ENCODE measurements at regions not wholly inside any gene's neighbourhood (a gene's known extent, or its start where the extent isn't known, plus 50 kb on each side); places are given as distances from the start of the nearest gene placed in this dataset.

DNA sequence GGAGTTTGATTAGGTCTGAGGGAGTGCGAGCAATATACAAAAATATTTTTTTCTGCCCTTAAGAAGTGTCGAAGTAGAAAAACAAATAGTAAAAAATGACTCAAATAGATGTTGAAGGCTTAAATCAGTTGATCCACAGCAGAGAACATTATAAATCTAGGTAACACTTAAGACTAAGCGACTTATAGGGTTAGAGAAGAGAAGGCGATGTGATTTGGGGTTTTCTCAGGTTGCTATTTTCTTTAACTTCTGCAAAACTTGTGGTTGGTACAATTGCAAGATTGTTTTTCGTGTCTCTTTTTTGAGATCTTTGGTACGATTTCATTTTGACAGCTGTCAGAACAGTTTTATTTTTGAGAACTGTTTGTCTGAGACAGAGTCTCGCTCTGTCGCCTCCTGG is 1479.5 kb downstream of the PCDH7 start:
- DNase-seq = no peak

DNA sequence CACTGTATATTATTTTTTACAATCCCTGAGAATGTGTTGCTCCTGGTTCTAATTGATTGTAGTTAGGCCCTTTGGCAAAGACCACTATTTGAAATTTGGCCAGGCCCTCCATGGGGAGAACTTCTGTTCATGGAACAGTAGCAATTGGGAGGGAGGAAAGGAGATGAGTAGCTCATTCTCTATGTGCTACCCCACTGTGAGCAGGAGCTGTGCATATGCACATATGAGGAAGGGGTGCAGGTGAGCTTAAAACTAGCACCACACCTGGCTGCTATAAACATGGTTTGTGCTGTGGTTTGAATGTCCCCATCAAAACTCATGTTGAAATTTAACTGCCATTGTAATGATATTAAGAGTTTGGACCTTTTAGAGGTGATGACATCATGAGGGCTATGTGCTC is 1483.2 kb downstream of the PCDH7 start:
- no peak for DNase-seq

DNA sequence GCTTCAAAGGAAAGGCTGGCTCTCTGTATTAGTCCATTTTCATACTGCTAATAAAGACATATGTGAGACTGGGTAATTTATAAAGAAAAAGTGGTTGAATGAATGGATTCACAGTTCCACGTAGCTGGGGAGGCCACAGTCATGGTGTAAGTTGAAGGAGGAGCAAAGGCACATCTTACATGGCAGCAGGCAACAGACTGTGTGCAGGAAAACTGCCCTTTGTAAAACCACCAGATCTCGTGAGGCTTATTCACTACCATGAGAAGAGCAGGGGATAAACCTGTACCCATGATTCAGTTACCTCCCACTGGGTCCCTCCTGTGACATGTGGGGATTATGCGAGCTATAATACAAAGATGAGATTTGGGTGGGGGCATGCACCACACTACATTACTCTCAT is 1486.6 kb downstream of the PCDH7 start:
- DNase-seq = no peak

DNA sequence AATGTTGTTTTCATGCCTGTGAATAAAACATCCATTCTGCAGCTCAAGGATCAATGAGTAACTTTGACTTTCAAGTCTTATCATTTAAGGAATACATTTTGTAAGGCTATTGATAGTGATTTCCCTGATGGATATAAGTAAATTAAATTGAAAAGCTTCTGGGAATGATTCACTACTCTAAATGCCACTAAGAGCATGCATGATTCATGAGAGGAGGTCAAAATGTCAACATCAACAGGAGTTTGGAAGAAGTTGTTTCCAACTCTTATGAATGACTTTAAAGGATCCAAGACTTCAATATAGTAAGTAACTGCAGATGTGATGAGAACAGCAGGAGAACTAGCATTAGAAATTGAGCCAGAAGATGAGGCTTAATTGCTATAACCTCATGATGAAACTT is 1487.3 kb downstream of the PCDH7 start:
- DNase-seq = no peak

DNA sequence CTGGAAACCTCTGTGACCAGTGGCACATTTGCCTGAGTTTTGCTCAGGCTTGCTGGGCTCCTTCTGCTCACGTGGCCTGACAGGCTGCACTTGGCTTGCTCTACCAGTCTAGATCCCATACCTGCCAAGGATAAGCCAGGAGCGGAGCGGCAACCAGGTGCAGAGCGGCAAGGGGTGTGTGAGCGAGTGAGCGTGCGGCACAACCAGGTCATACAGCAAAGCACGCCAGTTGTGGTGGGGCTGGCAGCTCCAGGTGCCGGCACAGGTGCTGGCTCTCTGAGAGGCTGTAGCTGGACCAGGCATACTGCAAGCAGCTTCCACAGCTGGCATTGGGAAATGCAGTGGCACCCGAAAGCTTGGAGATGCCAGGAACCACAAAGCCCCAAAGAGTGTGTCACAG is 1495.1 kb downstream of the PCDH7 start:
- DNase-seq = no peak

DNA sequence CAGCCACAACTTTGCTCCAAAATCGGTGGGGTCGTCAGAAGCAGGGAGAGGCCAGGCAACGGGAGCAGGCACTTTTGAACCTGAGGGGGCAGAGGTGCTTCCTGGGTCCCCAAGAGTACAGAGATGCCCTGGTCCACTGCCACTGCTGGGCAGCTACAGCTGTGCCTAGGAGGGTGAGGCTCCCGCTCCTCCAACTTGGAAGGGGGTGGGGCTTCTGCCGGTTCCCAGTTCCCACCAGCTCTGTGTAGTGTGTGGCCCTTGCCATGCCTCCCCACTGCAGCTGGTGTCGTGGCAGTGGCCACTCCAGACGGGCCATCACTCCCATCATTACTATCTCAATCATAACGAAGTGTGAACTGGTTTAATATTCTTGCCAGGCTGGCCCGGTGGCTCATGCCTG is 1496.3 kb downstream of the PCDH7 start:
- DNase-seq = no peak

DNA sequence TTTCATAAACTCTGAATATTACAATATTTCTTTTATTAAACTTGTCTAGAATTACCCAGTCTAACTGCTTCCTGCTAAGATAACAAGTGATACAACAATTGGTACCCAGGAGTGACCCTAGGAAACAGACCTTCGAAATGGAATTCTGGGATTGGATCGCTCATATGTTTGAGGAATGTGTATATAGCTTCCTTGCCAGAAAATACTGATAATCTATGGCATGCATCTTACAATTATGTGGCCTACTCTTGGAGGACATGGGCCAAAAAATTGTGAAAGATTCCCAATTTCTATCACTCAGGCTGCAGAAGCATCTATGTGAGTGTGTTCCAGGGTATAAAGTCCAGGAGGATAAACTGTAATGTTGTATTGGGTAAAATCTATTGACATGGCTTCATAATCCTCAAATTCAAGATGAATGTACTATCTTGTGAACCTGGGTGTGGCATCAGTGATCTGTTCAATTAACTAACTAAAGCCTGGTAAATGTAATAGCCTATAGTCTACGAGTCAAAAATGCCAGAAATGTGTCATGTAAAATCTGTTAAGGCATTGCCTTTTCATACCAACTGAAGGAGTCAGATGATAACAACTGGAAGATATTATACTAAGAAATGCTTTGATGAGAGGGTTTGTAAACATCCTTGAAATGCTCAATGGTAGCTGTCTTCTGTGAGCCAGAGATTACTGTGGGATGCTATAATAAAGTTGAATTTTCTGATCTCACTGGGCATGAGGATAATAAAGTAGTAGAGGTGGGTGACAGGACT is 1499.3 kb downstream of the PCDH7 start:
- no peak for DNase-seq

DNA sequence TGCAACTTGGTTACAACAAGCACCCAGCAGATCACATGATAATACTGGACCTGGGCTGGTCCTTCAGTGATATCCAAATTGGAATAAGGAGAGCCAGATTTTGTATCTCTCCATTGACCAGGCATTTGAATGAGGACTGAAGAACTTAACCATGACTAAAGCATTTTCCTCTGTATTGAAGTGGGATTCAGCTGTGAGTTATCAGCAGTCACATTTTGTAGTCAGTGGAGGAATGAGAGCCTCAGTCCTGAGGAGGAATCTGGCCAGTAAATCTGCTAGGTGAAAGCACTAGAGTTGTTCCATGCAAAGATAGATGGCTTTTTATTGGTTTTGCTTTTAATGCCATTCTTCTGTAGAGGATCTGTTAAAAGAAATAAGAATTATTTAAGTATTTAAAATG is 1506.0 kb downstream of the PCDH7 start:
- no peak for DNase-seq

DNA sequence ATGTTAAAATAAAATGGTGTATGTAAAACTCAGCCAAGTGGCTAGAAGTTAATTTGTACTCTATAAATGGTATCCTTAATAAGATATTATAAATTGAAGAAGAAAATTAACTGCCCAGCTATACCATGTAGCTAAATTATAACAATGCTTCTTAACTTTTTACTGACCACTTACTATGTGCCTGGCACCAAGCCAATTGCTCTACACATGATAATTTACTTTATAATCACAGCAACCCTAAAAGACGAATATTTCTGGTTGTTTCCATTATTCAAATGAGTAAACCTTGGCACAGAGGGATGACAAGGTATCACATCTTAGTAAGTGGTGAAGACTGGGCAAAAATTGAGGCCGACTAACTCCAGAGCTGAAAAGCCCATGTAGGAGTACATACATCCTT is 1506.6 kb downstream of the PCDH7 start:
- DNase-seq = no peak

DNA sequence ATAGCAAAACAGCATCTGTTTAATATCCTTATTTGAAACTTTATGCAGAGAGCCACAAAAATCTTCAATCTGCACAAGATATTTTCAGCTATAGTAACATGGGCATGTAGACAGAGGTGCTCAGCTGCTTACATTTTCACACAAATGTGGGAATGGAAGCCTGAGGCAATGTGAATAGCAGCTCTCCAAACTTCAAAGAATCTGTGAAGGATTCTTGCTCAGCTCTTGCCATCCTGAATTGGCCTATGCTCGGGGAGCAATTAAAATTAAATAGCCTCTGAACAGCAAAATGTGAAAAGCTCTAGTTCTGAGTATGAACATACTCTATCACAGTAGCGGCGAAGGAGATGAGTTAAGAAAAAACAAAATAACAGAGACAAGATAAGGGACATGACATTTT is 1523.8 kb downstream of the PCDH7 start:
- no peak for DNase-seq

DNA sequence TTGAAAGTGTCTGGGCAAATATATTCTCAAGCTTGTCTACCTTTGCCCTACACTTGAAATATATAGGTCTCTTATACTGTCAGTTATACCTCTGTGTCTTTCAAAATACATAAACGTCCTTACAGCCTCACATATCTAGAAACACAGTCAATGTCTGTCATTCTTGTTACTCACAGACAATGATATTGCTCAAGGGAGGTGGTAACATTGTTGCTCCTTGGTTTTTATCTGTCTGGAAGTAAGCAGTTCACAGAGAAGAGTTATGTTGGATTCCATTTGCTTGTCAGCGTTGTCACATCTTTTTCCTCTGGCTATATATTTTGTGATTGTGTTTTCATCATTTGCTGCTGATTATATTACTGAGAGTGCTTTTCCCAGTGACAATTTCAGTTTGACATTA is 1528.9 kb downstream of the PCDH7 start:
- no peak for DNase-seq

DNA sequence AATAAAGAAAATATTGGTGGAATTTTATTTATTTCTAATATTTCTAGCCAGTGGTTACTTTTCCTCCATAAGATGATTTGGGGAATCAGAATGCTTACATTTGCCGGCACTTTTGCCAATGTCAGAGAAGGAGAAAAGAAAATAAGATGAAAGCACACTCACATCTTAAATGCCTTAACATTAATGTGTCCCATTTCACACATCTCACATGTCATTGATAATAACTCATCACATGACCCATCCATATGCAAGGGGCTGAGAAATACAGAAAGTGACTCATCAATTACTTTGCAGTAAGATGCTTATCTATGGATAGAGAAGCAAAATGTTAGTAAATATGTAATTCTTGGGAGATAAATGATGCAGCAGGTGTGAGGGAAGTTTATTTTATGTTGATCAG is 1531.0 kb downstream of the PCDH7 start:
- DNase-seq = no peak

DNA sequence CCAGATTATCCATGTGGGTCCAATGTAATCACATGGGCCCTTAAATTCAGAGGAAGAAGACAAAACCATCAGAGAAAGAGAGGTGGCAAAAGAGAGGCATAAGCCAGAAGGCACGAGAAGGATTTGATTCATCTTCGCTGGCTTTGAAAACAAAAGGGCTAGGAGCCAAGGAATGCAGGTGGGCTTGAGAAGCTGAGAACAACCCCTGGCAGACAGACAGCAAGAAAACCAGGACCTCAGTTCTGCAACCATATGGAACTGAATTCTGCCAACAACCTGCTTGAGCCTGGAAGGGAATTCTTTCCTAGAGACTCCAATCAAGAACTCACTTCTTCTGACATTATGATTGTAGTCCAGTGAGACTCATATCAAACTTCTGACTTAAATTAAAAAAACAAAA is 1531.8 kb downstream of the PCDH7 start:
- DNase-seq = no peak

DNA sequence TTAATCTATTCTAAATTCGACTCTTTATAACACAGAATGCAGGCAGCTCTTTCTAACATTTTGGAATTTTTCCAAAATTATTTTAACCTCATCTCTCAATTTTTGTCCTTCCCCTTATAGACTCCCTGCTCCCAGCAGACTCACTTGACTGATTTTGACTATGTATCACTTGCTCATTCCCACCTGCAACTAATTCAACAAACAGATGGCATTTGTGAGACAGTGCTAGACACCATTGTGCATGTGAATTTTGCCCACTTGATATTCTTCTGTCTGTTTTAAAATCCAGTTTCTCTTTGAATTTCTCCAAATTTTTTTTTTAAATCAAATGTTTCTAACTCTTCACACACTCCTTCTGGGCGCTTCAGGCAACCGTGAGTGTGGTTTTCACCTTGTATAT is 1534.0 kb downstream of the PCDH7 start:
- no peak for DNase-seq

DNA sequence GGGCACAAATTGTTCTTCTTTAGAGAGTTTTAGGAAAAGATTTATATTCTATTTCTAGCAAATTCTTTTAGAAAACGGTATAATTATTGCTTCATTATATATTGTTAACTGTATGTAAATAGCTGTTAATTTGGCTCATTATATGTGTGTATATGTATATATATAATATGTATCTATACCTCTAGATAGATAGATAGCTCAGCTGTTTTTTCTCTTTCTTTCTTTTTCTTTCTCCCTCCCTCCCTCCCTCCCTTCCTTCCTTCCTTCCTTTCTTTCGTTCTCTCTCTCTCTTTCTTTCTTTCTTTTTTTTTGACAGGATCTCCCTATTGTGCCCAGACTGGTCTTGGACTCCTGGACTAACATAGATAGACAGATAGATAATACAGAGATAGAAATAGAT is 1538.8 kb downstream of the PCDH7 start:
- DNase-seq = no peak

DNA sequence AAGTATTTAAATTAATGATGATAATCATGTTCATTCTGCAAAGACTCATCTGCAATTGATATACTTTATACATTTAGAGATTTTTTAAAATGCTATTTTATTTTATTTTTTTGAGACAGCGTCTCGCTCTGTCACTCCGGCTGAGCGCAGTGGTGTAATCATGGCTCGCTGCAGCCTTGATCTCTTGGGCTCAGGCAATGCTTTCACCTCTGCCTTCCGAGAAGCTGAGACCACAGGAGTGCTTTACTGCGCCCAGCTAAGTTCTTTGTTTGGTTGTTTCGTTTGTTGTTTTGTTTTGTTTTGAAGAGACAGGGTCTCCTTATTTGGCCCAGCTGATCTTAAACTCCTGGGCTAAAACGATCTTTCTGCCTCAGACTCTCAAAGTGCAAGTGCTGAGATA is 1541.0 kb downstream of the PCDH7 start:
- DNase-seq = no peak

DNA sequence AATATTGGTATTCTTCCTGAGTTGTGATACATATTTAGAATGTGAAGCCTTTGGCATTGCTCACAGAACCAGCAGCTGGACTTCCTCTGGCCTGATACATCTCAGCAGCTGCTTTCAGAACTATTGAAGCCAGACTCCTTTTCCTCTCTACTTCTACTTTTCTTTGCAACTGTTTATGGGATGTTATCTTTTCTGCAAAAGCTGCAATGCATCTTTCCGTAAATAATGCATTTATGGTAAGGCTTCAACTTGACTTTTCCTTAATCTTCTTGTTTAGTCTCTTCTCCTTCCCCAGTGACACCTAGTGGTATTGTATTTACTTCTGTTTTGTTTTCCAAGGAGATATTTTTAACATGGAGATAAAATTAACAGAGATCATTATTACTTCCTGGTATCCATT is 1548.7 kb downstream of the PCDH7 start:
- no peak for DNase-seq

DNA sequence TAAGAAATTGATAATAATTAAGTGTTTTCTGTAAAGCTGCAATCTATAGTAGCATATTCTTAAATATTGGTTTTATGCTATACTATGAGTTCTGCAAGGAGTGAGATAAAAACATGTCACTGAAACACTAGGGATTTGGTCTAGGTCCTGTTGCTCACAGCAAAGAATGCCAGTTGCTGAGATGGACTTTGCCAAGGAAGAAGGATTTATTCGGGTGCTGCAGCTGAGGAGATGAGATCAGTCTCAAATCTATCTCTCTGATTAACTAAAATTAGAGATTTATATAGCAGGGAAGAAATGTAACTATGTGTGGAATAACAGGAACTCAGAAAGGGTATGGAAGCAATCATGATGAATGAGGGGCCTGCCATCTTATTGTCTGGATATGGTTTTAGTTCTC is 1569.9 kb downstream of the PCDH7 start:
- DNase-seq = no peak

DNA sequence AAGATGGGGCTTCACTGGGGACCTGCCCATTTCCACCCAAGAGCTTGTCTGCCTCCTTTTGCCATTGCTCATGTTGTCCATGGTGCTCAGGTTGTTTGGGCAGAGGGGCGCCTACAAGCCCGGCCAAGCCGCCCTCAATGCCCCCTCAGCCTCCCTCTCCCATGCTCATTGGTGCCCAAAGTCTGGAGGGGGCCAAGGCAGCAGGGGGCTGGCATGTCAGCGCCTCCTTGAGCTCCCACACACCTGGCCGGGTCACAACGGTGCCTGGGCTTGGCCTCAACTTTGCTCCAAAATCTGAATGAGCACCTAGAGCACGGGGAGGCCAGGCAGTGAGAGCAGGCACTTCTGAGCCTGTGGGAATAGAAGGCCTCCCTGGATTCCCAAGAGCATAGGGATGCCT is 1598.8 kb downstream of the PCDH7 start:
- no peak for DNase-seq

DNA sequence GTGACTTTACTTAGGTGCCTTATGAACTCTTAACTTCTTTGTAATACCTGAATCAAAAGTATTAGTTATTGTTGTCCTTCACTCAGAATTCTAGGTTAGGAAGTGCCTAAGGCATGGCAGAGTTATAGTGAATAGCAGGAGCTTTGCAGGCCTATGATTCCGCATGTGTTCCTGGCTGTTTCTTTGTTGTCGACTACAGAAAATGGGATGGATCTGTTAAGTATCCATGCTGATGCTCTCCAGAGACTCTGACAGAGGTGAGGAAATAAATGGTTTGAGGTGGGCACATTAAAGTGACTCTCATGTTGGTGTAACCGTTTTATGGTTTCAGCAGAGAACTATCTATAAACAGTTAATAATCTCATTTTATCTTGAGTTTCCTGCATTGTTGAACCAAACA is 1601.3 kb downstream of the PCDH7 start:
- no peak for DNase-seq

DNA sequence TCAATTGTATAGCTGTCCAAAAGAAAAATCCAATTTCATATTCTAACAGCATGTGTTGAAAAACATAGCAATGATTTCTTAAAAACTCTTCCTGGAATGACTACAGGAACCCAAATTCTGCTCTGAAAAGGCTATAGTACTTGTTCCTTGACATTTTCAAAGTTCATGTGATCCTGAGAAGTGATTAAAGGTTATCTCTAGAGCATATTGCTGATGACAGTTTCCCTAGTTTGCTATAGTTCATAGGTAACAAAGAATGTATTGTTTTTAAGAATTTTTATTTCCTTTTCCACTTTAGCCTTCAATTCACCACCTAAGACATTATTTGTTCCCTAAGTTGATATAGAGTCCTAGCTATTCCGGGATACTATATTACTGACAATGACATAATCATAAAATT is 1614.6 kb downstream of the PCDH7 start:
- no peak for DNase-seq

DNA sequence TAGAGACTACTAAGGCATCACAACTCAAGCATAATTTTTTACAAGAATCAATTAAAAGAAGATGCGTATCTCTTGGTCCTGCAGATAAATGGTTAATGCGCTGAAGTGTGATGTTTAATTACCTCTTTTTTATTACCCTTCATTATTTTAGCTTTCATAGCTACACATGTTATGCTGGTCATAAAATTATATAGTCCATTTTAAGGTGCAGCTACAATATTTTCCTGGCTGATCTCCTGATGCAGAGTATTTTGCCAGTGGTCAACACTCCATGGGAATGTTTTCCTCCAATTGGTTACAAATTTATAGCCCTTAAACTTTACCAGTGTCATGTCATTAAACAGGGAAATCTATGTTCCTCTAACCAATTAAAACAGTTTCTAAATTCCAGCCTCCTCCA is 1617.2 kb downstream of the PCDH7 start:
- no peak for DNase-seq

DNA sequence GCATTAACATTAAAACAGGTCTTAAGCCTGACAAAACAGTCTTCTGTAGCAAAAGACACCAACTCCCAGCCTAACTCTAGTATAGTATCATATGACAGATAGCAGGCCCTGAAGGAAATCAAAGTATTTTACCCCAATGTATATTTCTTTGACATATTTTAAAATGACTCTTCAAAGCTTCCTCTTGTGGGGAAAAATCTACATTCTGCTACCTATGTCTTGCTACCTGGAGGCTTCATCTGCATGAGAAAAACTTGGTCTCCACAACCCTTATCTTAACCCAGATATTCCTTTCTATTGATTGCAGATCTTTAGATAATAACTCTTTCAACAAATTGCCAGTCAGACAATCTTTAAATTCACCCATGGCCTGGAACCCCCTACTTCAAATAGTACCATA is 1620.4 kb downstream of the PCDH7 start:
- DNase-seq = no peak

DNA sequence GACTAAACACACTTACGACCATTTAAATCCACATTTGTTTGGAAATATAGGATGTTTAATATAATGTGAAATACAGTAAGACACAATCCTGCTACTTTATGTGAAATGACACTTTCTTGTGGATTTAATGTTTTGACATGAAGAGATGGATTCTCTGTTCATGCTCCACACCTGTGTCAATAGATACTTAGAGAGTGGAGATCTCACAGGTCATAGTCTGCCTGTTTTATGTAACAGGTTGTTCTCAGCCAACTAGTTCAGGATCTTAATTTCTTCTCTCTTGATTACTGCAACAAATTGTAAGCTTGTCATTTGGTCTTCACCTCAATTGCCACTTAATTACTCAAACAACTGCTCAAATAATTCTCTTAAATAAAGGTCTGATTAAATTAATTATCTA is 1621.2 kb downstream of the PCDH7 start:
- DNase-seq = no peak

DNA sequence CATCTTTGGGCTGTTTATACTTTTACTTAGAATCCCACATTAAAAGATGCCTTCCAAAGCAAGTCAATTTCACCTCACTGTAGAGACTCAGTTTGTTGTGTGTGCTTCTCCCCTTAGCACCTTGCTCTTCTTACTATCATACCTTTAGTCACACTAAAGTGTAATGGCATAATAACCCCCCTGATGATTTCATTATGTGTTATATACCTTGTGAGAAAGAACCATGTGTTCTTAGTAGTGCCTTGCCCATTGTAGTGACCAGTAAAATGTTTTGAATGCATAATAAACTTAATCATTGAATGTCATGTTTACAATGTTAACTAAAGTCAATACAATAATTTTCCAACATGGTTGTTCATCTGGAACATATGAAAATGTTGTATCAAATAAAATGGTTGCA is 1621.9 kb downstream of the PCDH7 start:
- DNase-seq = no peak

DNA sequence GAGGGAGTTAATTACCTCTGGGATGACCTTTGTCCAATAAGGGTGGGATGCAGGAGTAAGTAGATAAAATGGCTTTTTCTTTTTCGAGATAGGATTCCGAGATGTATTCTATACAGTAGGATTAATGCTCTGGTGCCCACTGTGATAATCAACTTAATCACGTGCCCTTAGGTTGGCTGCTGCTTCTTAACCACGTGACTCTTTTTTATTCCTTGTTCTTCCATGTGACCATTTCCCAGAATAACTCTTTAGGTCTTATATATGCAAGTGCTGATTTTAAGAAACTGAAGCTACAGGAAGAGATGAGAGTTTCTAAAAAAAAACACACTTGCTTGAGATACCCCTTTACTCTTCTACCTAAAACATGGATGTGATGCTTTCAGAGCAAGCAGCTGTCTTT is 1628.9 kb downstream of the PCDH7 start:
- DNase-seq = no peak

Measured in NCI-H2029 (cell line).